Psoas muscle (tissue), 7 donors: ENCODE measurements at regions not wholly inside any gene's neighbourhood (a gene's known extent, or its start where the extent isn't known, plus 50 kb on each side); places are given as distances from the start of the nearest gene placed in this dataset.

Source experiments
- ATAC-seq, 4 donors: fragments of 200-7000 bp; cut with Tn5 transposase; one replicate each; pipeline ENCODE4 v1.9.1; 2020; ENCODE audit warnings: moderate library complexity in 3 of 4, mild to moderate bottlenecking in 2 of 4
- DNase-seq, 2 donors: peaks; one replicate each; pipeline ENCODE4 v3.0.0-alpha.2; 2020
- H3K27ac ChIP-seq: fragments of 200-600 bp; one replicate; pipeline ENCODE4 v1.8.0; 2022
- H3K27me3 ChIP-seq, 3 donors: fragments of 200-600 bp in 1 of 3; one replicate each; pipeline versions ENCODE4 v1.6.1 to v1.8.0; 2013 to 2022; ENCODE audit warnings: low read length in 2 of 3, mild to moderate bottlenecking in 2 of 3, moderate library complexity in 1 of 3; ENCODE audit not compliant: insufficient read depth in 3 of 3
- H3K36me3 ChIP-seq, 2 donors: fragments of 200-600 bp in 1 of 2; one replicate each; pipeline versions ENCODE4 v1.6.1 to v1.8.0; 2013 to 2022; ENCODE audit warnings: low read depth in 1 of 2, mild to moderate bottlenecking in 1 of 2, moderate library complexity in 1 of 2; ENCODE audit not compliant: insufficient read depth in 1 of 2
- H3K4me1 ChIP-seq: fragments of 200-600 bp; one replicate; pipeline ENCODE4 v1.8.0; 2022
- H3K4me3 ChIP-seq: fragments of 200-600 bp; one replicate; pipeline ENCODE4 v1.8.0; 2022; ENCODE audit warnings: mild to moderate bottlenecking
- H3K9me3 ChIP-seq: fragments of 200-600 bp; one replicate; pipeline ENCODE4 v1.8.0; 2022
- WGBS, 3 donors: extraction: QIAGEN DNeasy Blood & Tissue Kit; methylation state at CpG; one replicate each; pipeline versions ENCODE4 v1.1.6 to v1.1.7; 2013; 5-methylcytosine and 5-hydroxymethylcytosine counted together
- intact Hi-C, 2 donors: fragments of 100-400 bp; cut with DNase I; formaldehyde crosslinking; loops; one replicate each; pipeline versions ENCODE4 v1.11.0 to v1.14.2; 2022
- TF ChIP-seq, protein P1 (sequence below): fragments of 200-600 bp; IDR thresholded peaks from one replicate; pipeline ENCODE4 v1.8.0; 2022; ENCODE audit warnings: antibody characterized with exemption
- donor health status: healthy with polysubstance abuse.
- donor health status: DM: no; HTN: no; CAD: no; lungs with moderate emphysema.
- donor health status: Bipolar disorder and iron deficiency.
- donor health status: healthy.
- donor health status: DM: yes; HTN: yes; CAD: no.
- donor health status: DM: no; HTN: no; CAD: no.
- donor health status: DM: yes; HTN: yes; CAD: no.

DNA sequence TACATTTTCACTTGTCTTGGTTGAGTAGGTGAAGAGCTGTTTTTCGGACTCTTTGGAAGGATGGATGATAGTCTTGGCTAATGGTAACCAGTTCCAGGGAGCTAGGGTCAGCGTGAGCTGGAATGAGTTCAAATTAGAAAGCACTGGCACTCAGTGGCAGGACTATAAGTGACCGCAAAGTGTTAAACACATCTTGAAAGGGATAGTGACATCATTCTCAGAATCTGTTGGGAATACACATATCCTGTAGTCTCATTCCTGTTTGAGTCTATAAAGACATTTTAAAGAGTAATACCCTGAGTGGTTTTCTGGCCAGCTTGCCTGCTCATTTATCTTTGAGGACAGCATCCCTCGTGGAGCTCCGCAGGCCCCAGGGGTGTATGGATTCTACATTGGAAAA is 56.7 kb upstream of the TMEM248 start:
- 76 to 81% (median 81%) methylated on average over 5 of the region's 5 CpGs for WGBS, 3 donors
- TF ChIP-seq, protein P1, sequence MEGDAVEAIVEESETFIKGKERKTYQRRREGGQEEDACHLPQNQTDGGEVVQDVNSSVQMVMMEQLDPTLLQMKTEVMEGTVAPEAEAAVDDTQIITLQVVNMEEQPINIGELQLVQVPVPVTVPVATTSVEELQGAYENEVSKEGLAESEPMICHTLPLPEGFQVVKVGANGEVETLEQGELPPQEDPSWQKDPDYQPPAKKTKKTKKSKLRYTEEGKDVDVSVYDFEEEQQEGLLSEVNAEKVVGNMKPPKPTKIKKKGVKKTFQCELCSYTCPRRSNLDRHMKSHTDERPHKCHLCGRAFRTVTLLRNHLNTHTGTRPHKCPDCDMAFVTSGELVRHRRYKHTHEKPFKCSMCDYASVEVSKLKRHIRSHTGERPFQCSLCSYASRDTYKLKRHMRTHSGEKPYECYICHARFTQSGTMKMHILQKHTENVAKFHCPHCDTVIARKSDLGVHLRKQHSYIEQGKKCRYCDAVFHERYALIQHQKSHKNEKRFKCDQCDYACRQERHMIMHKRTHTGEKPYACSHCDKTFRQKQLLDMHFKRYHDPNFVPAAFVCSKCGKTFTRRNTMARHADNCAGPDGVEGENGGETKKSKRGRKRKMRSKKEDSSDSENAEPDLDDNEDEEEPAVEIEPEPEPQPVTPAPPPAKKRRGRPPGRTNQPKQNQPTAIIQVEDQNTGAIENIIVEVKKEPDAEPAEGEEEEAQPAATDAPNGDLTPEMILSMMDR = no peak
- no peak for DNase-seq
- no peak overlapping the region for H3K4me3 ChIP-seq
- H3K9me3 ChIP-seq = no peaks in the 10 kb centered on the region
- no peak overlapping the region for H3K27ac ChIP-seq
- intact Hi-C loops = loop anchor here in 1 of 2 donors (5.0 kb wide), 1 partner anchor 58 kb away; the partner anchor contains the start of gene TMEM248
- H3K36me3 ChIP-seq = peaks cover 0 to 11% of the 10 kb centered on the region in 2 donors
- peaks cover 16% of the 10 kb centered on the region for H3K4me1 ChIP-seq
- H3K27me3 ChIP-seq = no peaks in the 10 kb centered on the region
- no peak for ATAC-seq

- 96 to 100% (median 100%) methylated on average over 1 of the region's 1 CpG for WGBS, 3 donors
- H3K4me1 ChIP-seq = peaks cover 8% of the 10 kb centered on the region
- no peak overlapping the region for H3K27ac ChIP-seq
- intact Hi-C loops = no loop called here
- TF ChIP-seq, protein P1 = no peak
- peaks cover 0 to 11% of the 10 kb centered on the region in 2 donors for H3K36me3 ChIP-seq
- H3K4me3 ChIP-seq = no peak overlapping the region
- DNase-seq (no peak), ATAC-seq (no peak)
- no peaks in the 10 kb centered on the region for H3K9me3 ChIP-seq
- no peaks in the 10 kb centered on the region for H3K27me3 ChIP-seq
Observed at GRCh38 chr7:66865290-66865864, 55.6 kb upstream of the TMEM248 start.

- Histone ChIP-seq H3K9me3 (no peaks in the 10 kb centered on the region), H3K27ac (no peak overlapping the region), H3K4me1 (no peaks in the 10 kb centered on the region), H3K36me3 (peaks cover 0 to 18% of the 10 kb centered on the region in 2 donors), H3K27me3 (no peaks in the 10 kb centered on the region), H3K4me3 (no peak overlapping the region)
- intact Hi-C loops = no loop called here
- TF ChIP-seq, protein P1 = no peak
- DNase-seq (no peak), ATAC-seq (no peak)
Observed at GRCh38 chr7:66867198-66867790, 53.7 kb upstream of the TMEM248 start.

GRCh38 chr7:66869660-66870450 is 51.2 kb upstream of the TMEM248 start:
- H3K9me3 ChIP-seq = no peaks in the 10 kb centered on the region
- H3K4me1 ChIP-seq = no peaks in the 10 kb centered on the region
- DNase-seq (no peak), ATAC-seq (no peak)
- no peaks in the 10 kb centered on the region for H3K27me3 ChIP-seq
- H3K27ac ChIP-seq = no peak overlapping the region
- H3K36me3 ChIP-seq = peaks cover 0 to 8% of the 10 kb centered on the region in 2 donors
- 94 to 98% (median 95%) methylated on average over 5 of the region's 5 CpGs for WGBS, 3 donors
- no peak overlapping the region for H3K4me3 ChIP-seq
- intact Hi-C loops = no loop called here
- TF ChIP-seq, protein P1 = no peak
